ENCODE measurements at regions not wholly inside any gene's neighbourhood (a gene's known extent, or its start where the extent isn't known, plus 50 kb on each side); places are given as distances from the start of the nearest gene placed in this dataset.

DNA sequence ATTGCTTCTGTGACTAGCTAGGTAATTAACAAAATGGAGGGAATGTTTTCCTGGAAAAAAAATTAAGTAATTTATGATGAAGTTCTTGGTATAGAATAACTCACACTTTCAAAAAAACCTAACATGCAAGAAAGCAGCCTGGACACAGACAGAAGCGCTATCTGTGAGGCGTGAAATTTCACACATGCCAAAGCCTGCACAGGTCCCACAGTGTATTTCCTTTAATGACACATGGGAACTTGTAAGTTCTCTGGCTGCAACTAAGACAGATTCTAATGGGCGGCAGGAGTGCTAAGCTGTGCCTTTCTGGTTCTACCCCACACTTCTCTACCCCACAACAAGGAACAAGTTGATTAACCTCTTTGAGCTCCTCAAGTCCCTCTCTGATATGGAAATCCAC, 84.9 kb upstream of the NEO1 start:
- Histone ChIP-seq H2BK120ac (ENCODE audit: low read depth, low read length) (no peak overlapping the region), H4K8ac (ENCODE audit: low read depth, low read length) (no peak overlapping the region), H4K91ac (ENCODE audit: low read depth, low read length, poor library complexity) (no peak overlapping the region), H2BK5ac (ENCODE audit: low read length) (no peak overlapping the region), H3K9me3 (replicated peaks in 1 of 2; ENCODE audit: control insufficient read depth in 2 of 2, insufficient read depth in 1 of 2, low read depth in 1 of 2, low read length in 2 of 2) (no peaks in the 10 kb centered on the region), H3K27ac (replicated peaks; ENCODE audit: low read length) (no peak overlapping the region), H3K9ac (ENCODE audit: low read depth, low read length, poor library complexity) (no peak overlapping the region), H3K23ac (ENCODE audit: low read depth, low read length, poor library complexity) (no peak overlapping the region), H3K4ac (ENCODE audit: low read length) (no peak overlapping the region), H3K27me3 (ENCODE audit: control insufficient read depth in 3 of 3, insufficient read depth in 3 of 3, low read depth in 1 of 3, low read length in 3 of 3) (peaks cover 0 to 5% (median 0%) of the 10 kb centered on the region in 3 experiments), H2AK5ac (ENCODE audit: low read depth, low read length) (no peak overlapping the region), H3K4me2 (ENCODE audit: insufficient read depth, low read length, poor library complexity, severe bottlenecking) (no peak overlapping the region), H3K79me1 (ENCODE audit: low read depth, low read length) (no peaks in the 10 kb centered on the region), H2AFZ (ENCODE audit: low read length) (no peak overlapping the region), H3K4me3 (ENCODE audit: low read length in 2 of 2) (no peak overlapping the region), H2BK12ac (ENCODE audit: low read length) (no peak overlapping the region), H3K18ac (ENCODE audit: low read length) (no peak overlapping the region), H3K36me3 (replicated peaks in 1 of 2; ENCODE audit: control insufficient read depth in 2 of 2, insufficient read depth in 2 of 2, low read length in 2 of 2) (no peaks in the 10 kb centered on the region), H3K14ac (ENCODE audit: low read length) (no peak overlapping the region), H2BK15ac (ENCODE audit: low read length) (no peak overlapping the region), H3K4me1 (ENCODE audit: control insufficient read depth in 2 of 2, insufficient read depth in 1 of 2, low read depth in 1 of 2, low read length in 2 of 2) (peaks cover 0 to 2% of the 10 kb centered on the region in 2 donors)
- WGBS, 2 donors (ENCODE audit: extremely low coverage in 2 of 2, insufficient read length in 2 of 2, insufficient replicate concordance in 1 of 2) = no CpG with 5 or more reads among the region's 3 CpGs
- no peak for DNase-seq (ENCODE audit: low spot score)

DNA sequence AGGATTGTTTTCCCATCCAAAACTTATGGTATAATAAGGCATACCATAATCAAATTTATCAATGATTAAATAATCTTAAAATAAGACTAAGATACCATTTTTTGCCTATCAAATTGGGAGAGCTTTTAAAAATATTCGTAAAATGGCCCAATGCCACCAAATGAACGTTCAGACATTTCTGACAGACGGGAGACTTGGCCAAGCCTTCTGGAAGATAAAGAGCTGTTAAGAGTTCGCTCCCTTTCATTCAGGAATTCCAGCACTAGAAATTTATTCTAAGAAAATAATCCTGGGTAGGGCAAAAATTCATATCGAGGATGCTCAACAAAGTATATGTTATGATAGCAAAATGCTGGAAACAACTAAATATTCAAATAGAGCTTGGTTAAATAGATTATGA, 85.6 kb upstream of the NEO1 start:
- Histone ChIP-seq H2AFZ (ENCODE audit: low read length) (no peak overlapping the region), H3K4me1 (ENCODE audit: control insufficient read depth in 2 of 2, insufficient read depth in 1 of 2, low read depth in 1 of 2, low read length in 2 of 2) (no peaks in the 10 kb centered on the region), H3K14ac (ENCODE audit: low read length) (no peak overlapping the region), H4K8ac (ENCODE audit: low read depth, low read length) (no peak overlapping the region), H2BK15ac (ENCODE audit: low read length) (no peak overlapping the region), H3K4me2 (ENCODE audit: insufficient read depth, low read length, poor library complexity, severe bottlenecking) (no peak overlapping the region), H3K27me3 (ENCODE audit: control insufficient read depth in 3 of 3, insufficient read depth in 3 of 3, low read depth in 1 of 3, low read length in 3 of 3) (peaks cover 0 to 5% (median 0%) of the 10 kb centered on the region in 3 experiments), H4K91ac (ENCODE audit: low read depth, low read length, poor library complexity) (no peak overlapping the region), H3K9me3 (replicated peaks in 1 of 2; ENCODE audit: control insufficient read depth in 2 of 2, insufficient read depth in 1 of 2, low read depth in 1 of 2, low read length in 2 of 2) (no peaks in the 10 kb centered on the region), H3K27ac (replicated peaks; ENCODE audit: low read length) (no peak overlapping the region), H3K23ac (ENCODE audit: low read depth, low read length, poor library complexity) (no peak overlapping the region), H3K18ac (ENCODE audit: low read length) (no peak overlapping the region), H2AK5ac (ENCODE audit: low read depth, low read length) (no peak overlapping the region), H2BK120ac (ENCODE audit: low read depth, low read length) (no peak overlapping the region), H3K4me3 (ENCODE audit: low read length in 2 of 2) (no peak overlapping the region), H2BK5ac (ENCODE audit: low read length) (no peak overlapping the region), H3K9ac (ENCODE audit: low read depth, low read length, poor library complexity) (no peak overlapping the region), H2BK12ac (ENCODE audit: low read length) (no peak overlapping the region), H3K36me3 (replicated peaks in 1 of 2; ENCODE audit: control insufficient read depth in 2 of 2, insufficient read depth in 2 of 2, low read length in 2 of 2) (no peaks in the 10 kb centered on the region), H3K4ac (ENCODE audit: low read length) (no peak overlapping the region), H3K79me1 (ENCODE audit: low read depth, low read length) (no peaks in the 10 kb centered on the region)
- no peak for DNase-seq (ENCODE audit: low spot score)
- WGBS, 2 donors (ENCODE audit: extremely low coverage in 2 of 2, insufficient read length in 2 of 2, insufficient replicate concordance in 1 of 2) = no CpG with 5 or more reads among the region's 5 CpGs

DNA sequence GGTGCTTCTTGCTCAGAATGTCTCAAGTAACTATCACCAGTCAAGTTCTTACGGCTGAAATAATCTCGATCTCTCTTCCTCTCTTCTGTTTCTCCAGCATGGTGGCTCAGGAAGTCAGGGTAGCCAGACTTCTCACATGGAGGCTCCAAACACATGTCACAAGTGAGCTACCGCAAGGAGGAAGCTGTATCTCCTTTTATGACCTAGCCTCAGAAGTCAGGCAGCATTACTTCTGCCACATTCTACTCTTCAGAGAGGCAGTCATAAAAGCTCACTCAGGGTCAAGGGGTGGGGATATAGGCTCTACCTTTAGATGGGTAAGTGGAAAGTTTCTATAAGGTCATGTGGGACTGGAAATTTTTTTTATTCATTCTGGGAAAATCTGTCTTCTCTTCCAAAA, 86.6 kb upstream of the NEO1 start:
- no peak overlapping the region for H2BK5ac ChIP-seq (ENCODE audit: low read length)
- WGBS, 2 donors (ENCODE audit: extremely low coverage in 2 of 2, insufficient read length in 2 of 2, insufficient replicate concordance in 1 of 2) = no CpG with 5 or more reads among the region's 3 CpGs

DNA sequence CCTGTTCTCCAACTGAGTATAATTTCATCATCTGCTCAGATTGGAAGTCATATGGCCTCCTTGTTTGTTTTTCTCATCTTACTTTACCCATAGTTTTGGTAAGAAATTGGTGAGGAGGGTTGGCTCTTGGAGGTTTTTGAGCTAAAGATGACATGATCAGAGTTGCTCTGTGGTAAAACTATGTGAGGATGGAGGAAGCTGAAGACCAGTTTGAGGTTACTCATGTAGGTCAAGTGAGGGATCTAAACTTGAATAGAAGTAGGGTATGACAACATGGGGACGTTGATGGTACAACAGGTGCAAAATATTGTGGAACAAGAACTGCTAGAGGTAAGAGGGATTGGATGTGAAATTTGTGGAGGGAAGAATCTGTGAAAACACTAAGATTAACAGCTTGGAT, 87.7 kb upstream of the NEO1 start:
- WGBS, 2 donors (ENCODE audit: extremely low coverage in 2 of 2, insufficient read length in 2 of 2, insufficient replicate concordance in 1 of 2) = no CpG with 5 or more reads among the region's 1 CpG
- no peak overlapping the region for H2AFZ ChIP-seq (ENCODE audit: low read length)
- H3K9me3 ChIP-seq (replicated peaks in 1 of 2; ENCODE audit: control insufficient read depth in 2 of 2, insufficient read depth in 1 of 2, low read depth in 1 of 2, low read length in 2 of 2) = peaks cover 0 to 3% of the 10 kb centered on the region in 2 donors
- H3K4me3 ChIP-seq (ENCODE audit: low read length in 2 of 2) = no peak overlapping the region
- no peaks in the 10 kb centered on the region for H3K4me1 ChIP-seq (ENCODE audit: control insufficient read depth in 2 of 2, insufficient read depth in 1 of 2, low read depth in 1 of 2, low read length in 2 of 2)
- H4K8ac ChIP-seq (ENCODE audit: low read depth, low read length) = no peak overlapping the region
- H3K27ac ChIP-seq (replicated peaks; ENCODE audit: low read length) = no peak overlapping the region
- no peak overlapping the region for H4K91ac ChIP-seq (ENCODE audit: low read depth, low read length, poor library complexity)
- H3K18ac ChIP-seq (ENCODE audit: low read length) = no peak overlapping the region
- H3K14ac ChIP-seq (ENCODE audit: low read length) = no peak overlapping the region
- H3K27me3 ChIP-seq (ENCODE audit: control insufficient read depth in 3 of 3, insufficient read depth in 3 of 3, low read depth in 1 of 3, low read length in 3 of 3) = no peaks in the 10 kb centered on the region
- no peak overlapping the region for H3K9ac ChIP-seq (ENCODE audit: low read depth, low read length, poor library complexity)
- no peak overlapping the region for H2BK15ac ChIP-seq (ENCODE audit: low read length)
- no peak overlapping the region for H3K4me2 ChIP-seq (ENCODE audit: insufficient read depth, low read length, poor library complexity, severe bottlenecking)
- DNase-seq (ENCODE audit: low spot score) = no peak
- no peaks in the 10 kb centered on the region for H3K79me1 ChIP-seq (ENCODE audit: low read depth, low read length)
- H3K23ac ChIP-seq (ENCODE audit: low read depth, low read length, poor library complexity) = no peak overlapping the region
- H2BK120ac ChIP-seq (ENCODE audit: low read depth, low read length) = no peak overlapping the region
- H2BK12ac ChIP-seq (ENCODE audit: low read length) = no peak overlapping the region
- no peaks in the 10 kb centered on the region for H3K36me3 ChIP-seq (replicated peaks in 1 of 2; ENCODE audit: control insufficient read depth in 2 of 2, insufficient read depth in 2 of 2, low read length in 2 of 2)
- no peak overlapping the region for H3K4ac ChIP-seq (ENCODE audit: low read length)
- H2AK5ac ChIP-seq (ENCODE audit: low read depth, low read length) = no peak overlapping the region
- H2BK5ac ChIP-seq (ENCODE audit: low read length) = no peak overlapping the region

More for the DNA sequence above, 86.6 kb upstream of the NEO1 start:
- Histone ChIP-seq H3K14ac (ENCODE audit: low read length) (no peak overlapping the region), H3K36me3 (replicated peaks in 1 of 2; ENCODE audit: control insufficient read depth in 2 of 2, insufficient read depth in 2 of 2, low read length in 2 of 2) (no peaks in the 10 kb centered on the region), H3K27me3 (ENCODE audit: control insufficient read depth in 3 of 3, insufficient read depth in 3 of 3, low read depth in 1 of 3, low read length in 3 of 3) (peaks cover 0 to 5% (median 0%) of the 10 kb centered on the region in 3 experiments), H3K23ac (ENCODE audit: low read depth, low read length, poor library complexity) (no peak overlapping the region), H2BK120ac (ENCODE audit: low read depth, low read length) (no peak overlapping the region), H3K18ac (ENCODE audit: low read length) (no peak overlapping the region), H2BK12ac (ENCODE audit: low read length) (no peak overlapping the region), H2BK15ac (ENCODE audit: low read length) (no peak overlapping the region), H2AK5ac (ENCODE audit: low read depth, low read length) (no peak overlapping the region), H3K4ac (ENCODE audit: low read length) (no peak overlapping the region), H3K27ac (replicated peaks; ENCODE audit: low read length) (no peak overlapping the region), H4K8ac (ENCODE audit: low read depth, low read length) (no peak overlapping the region), H3K9me3 (replicated peaks in 1 of 2; ENCODE audit: control insufficient read depth in 2 of 2, insufficient read depth in 1 of 2, low read depth in 1 of 2, low read length in 2 of 2) (no peaks in the 10 kb centered on the region), H3K4me3 (ENCODE audit: low read length in 2 of 2) (no peak overlapping the region), H3K79me1 (ENCODE audit: low read depth, low read length) (no peaks in the 10 kb centered on the region), H3K9ac (ENCODE audit: low read depth, low read length, poor library complexity) (no peak overlapping the region), H3K4me1 (ENCODE audit: control insufficient read depth in 2 of 2, insufficient read depth in 1 of 2, low read depth in 1 of 2, low read length in 2 of 2) (no peaks in the 10 kb centered on the region), H2AFZ (ENCODE audit: low read length) (no peak overlapping the region), H3K4me2 (ENCODE audit: insufficient read depth, low read length, poor library complexity, severe bottlenecking) (no peak overlapping the region), H4K91ac (ENCODE audit: low read depth, low read length, poor library complexity) (no peak overlapping the region)
- no peak for DNase-seq (ENCODE audit: low spot score)

Data from neuronal stem cell (in vitro differentiated cells).